ENCODE measurements at regions not wholly inside any gene's neighbourhood (a gene's known extent, or its start where the extent isn't known, plus 50 kb on each side); places are given as distances from the start of the nearest gene placed in this dataset.
"Not testable (repeated sequence)": the region's sequence is repeated elsewhere in the genome, so short reads cannot be mapped to it uniquely, and the experiment has no call there.

DNA sequence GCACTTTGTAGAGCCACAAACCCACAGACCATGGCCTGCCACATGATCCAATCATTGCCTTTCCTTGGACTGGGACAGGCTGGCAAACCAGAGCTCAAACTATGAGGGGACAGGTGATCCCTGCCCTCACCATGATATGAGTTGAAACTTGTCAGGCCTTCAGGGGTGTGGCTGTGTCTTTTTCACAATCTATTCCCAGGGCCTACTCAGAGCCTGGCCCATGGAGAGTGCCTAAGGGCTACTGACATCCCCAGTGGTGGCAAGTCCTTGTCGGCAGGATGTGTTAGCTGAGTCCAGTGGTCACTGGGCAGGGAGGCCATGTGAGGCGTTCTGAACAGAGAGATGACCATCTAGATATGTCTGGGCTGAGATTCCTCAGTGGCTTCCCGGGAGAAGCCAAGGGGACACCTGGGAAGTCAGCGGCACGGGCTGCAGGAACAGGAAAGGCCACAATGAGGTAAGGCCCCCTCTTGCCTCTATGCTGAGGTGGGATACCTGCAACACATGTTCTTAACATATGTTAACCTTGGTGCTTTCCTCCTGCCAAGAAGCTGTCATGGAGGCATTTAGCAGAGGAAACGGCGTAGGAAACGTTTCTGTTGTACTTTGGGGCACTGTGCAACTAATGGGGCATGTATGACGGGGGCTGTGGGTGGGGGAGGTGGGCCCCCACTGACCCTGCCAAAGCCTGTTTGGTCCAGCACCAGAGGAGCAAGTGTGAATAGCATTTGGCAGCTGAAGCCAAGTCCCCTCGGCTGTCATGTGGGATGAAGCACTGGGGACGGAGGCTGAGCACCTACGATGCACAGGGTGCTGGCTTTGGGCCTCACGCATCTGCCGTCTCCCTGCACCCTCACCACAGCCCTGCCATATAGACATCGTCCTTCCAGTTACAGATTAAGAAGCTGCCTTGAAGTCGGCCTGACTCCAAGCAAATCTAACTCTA lies 384.0 kb downstream of the RPS24 start:
- Mint-ChIP-seq H3K27me3 (ENCODE audit: insufficient read depth, unreplicated experiment) (peaks cover 55% of the 10 kb centered on the region), H3K36me3 (ENCODE audit: insufficient read depth, unreplicated experiment) (no peaks in the 10 kb centered on the region), H3K9me3 (ENCODE audit: unreplicated experiment) (no peaks in the 10 kb centered on the region), H3K4me1 (ENCODE audit: insufficient read depth, unreplicated experiment) (no peaks in the 10 kb centered on the region), H3K4me3 (ENCODE audit: unreplicated experiment) (no peak overlapping the region), H3K27ac (ENCODE audit: low read depth, unreplicated experiment) (no peak overlapping the region)
- ChIA-PET POLR2A (no interaction called here), CTCF (interaction anchor here (1.0 kb wide), 1 partner anchor 370 kb away, joined by 3 read pairs; no protein-coding TSS in a partner anchor)
- TF ChIP-seq, protein P1, sequence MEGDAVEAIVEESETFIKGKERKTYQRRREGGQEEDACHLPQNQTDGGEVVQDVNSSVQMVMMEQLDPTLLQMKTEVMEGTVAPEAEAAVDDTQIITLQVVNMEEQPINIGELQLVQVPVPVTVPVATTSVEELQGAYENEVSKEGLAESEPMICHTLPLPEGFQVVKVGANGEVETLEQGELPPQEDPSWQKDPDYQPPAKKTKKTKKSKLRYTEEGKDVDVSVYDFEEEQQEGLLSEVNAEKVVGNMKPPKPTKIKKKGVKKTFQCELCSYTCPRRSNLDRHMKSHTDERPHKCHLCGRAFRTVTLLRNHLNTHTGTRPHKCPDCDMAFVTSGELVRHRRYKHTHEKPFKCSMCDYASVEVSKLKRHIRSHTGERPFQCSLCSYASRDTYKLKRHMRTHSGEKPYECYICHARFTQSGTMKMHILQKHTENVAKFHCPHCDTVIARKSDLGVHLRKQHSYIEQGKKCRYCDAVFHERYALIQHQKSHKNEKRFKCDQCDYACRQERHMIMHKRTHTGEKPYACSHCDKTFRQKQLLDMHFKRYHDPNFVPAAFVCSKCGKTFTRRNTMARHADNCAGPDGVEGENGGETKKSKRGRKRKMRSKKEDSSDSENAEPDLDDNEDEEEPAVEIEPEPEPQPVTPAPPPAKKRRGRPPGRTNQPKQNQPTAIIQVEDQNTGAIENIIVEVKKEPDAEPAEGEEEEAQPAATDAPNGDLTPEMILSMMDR (IDR thresholded peaks at IDR 0.05; ENCODE audit: unreplicated experiment), result no peak
- no peak for DNase-seq (ENCODE audit: unreplicated experiment)
- intact Hi-C loops (cut with micrococcal nuclease), result no loop called here
- no TSS peak for BruUV-seq (replicated peaks)

DNA sequence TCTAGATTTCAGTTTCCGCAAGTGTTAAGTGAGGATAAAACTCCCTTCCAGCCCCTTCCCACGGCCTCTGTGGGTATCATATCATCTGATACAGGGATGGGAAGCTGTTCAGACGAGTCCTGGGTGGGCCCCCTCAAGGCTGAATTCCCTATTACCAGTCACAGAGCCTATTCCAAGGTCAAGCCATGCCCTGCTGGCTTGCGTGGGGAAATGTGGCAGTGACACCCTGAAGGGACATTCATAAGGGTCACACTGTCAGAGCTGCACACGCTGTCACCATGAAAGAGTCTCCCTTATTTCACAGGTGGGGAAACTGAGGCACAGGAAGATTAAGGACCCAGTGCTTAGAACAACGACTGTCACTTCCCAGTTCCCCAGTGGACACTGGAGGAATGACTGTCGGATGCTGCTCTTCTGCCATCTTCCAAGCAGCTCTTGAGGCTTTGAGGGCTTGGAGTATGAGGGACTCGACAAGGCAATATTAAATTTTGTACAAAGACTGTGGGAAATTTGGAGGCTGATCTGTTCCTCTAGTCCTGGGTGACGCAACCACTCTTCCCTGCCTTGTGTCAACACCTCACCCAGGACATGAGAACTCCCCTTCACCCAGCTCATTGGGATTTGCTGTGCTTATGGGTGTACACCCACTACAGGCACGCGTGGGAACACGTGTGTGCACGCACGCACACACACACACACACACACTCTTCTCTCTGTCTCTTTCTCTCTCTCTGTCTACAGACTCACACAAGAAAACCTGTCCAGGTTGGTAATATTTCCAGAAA lies 386.0 kb downstream of the RPS24 start:
- Mint-ChIP-seq H3K9me3 (ENCODE audit: unreplicated experiment) (no peaks in the 10 kb centered on the region), H3K27me3 (ENCODE audit: insufficient read depth, unreplicated experiment) (peaks cover 44% of the 10 kb centered on the region), H3K27ac (ENCODE audit: low read depth, unreplicated experiment) (no peak overlapping the region), H3K4me3 (ENCODE audit: unreplicated experiment) (no peak overlapping the region), H3K4me1 (ENCODE audit: insufficient read depth, unreplicated experiment) (no peaks in the 10 kb centered on the region), H3K36me3 (ENCODE audit: insufficient read depth, unreplicated experiment) (no peaks in the 10 kb centered on the region)
- CTCF ChIA-PET, result interaction anchor here (0.6 to 0.7 kb wide), 3 partner anchors 273 to 823 kb away, joined by 3 to 6 read pairs (median 3); no protein-coding TSS in a partner anchor
- TF ChIP-seq, protein P1 (IDR thresholded peaks at IDR 0.05; ENCODE audit: unreplicated experiment), result no peak
- DNase-seq (ENCODE audit: unreplicated experiment), result no peak
- no TSS peak for BruUV-seq (replicated peaks)
- intact Hi-C loops (cut with micrococcal nuclease), result no loop called here
- POLR2A ChIA-PET, result no interaction called here

DNA sequence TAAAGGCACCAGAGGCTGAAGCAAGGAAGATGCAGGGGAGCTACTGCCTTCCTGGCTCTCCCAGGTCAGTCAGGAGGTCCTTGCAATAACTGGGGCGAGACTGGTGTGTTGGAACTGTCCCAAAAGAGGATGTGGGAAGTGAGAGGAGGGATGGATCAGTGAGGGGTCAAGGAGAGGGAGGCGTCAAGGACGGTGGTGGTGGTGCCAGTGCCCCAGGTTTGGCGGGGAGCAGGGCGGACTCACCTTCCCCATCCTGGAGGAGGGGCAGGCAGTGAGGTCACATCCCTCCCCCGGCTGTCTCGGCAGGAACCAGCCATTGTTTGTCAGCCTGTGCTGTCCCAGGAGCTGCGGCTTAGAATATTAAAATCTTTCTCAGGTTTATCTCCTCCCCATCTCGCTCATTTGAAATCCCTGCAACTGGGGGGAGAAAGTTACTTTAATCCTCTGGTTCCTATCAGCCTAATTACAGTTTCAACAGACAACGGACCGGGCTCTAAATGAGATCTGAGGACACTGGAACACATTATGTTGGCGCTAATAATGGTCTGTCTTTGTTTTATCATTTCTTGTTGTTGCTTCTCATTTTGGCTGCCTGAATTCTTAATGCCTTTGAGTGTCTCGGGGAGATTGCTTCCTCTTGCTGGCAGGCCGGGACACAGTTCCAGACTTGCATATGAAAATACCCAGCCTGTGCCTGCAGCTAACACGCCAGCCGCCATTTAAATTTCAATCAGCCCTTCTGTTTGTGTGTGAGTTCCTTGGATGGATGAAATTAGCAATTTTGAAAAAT lies 387.5 kb downstream of the RPS24 start:
- no peaks in the 10 kb centered on the region for H3K9me3 Mint-ChIP-seq (ENCODE audit: unreplicated experiment)
- no peaks in the 10 kb centered on the region for H3K4me1 Mint-ChIP-seq (ENCODE audit: insufficient read depth, unreplicated experiment)
- H3K4me3 Mint-ChIP-seq (ENCODE audit: unreplicated experiment), result no peak overlapping the region
- ChIA-PET POLR2A (interaction anchor here (0.7 kb wide), 1 partner anchor 770 kb away, joined by 3 read pairs; no protein-coding TSS in a partner anchor), CTCF (interaction anchor here (0.6 to 0.7 kb wide), 2 partner anchors 60 to 315 kb away, joined by 3 to 4 read pairs; no protein-coding TSS in a partner anchor)
- no peak for DNase-seq (ENCODE audit: unreplicated experiment)
- TF ChIP-seq, protein P1 (IDR thresholded peaks at IDR 0.05; ENCODE audit: unreplicated experiment), result no peak
- H3K36me3 Mint-ChIP-seq (ENCODE audit: insufficient read depth, unreplicated experiment), result no peaks in the 10 kb centered on the region
- peaks cover 34% of the 10 kb centered on the region for H3K27me3 Mint-ChIP-seq (ENCODE audit: insufficient read depth, unreplicated experiment)
- no TSS peak for BruUV-seq (replicated peaks)
- no peak overlapping the region for H3K27ac Mint-ChIP-seq (ENCODE audit: low read depth, unreplicated experiment)
- intact Hi-C loops (cut with micrococcal nuclease), result no loop called here

DNA sequence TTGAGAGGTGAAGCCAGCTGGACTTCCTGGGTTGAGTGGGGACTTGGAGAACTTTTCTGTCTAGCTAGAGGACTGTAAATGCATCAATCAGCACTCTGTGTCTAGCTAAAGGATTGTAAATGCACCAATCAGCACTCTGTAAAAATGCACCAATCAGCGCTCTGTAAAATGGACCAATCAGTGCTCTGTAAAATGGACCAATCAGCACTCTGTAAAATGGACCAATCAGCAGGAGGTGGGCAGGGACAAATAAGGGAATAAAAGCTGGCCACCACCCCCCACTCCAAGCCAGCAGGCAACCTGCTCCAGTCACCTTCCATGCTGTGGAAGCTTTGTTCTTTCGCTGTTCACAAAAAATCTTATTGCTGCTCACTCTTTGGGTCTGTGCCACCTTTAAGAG lies 390.4 kb downstream of the RPS24 start:
- intact Hi-C loops (cut with micrococcal nuclease), result loop anchor here (1.0 to 2.0 kb wide), 3 partner anchors 233 to 771 kb away; no protein-coding TSS in a partner anchor
- DNase-seq (ENCODE audit: unreplicated experiment); H3K9me3 Mint-ChIP-seq (ENCODE audit: unreplicated experiment); H3K36me3 Mint-ChIP-seq (ENCODE audit: insufficient read depth, unreplicated experiment); POLR2A ChIA-PET; BruUV-seq (replicated peaks); H3K4me1 Mint-ChIP-seq (ENCODE audit: insufficient read depth, unreplicated experiment); H3K27ac Mint-ChIP-seq (ENCODE audit: low read depth, unreplicated experiment); H3K4me3 Mint-ChIP-seq (ENCODE audit: unreplicated experiment): not testable (repeated sequence)
- peaks cover 50% of the 10 kb centered on the region for H3K27me3 Mint-ChIP-seq (ENCODE audit: insufficient read depth, unreplicated experiment)
- CTCF ChIA-PET, result interaction anchor here (0.5 to 1.4 kb wide), 11 partner anchors 20 to 770 kb away, joined by 3 to 7 read pairs (median 3); no protein-coding TSS in a partner anchor

Data from MCF 10A (cell line).